GM19238 (cell line): ENCODE measurements at regions not wholly inside any gene's neighbourhood (a gene's known extent, or its start where the extent isn't known, plus 50 kb on each side); places are given as distances from the start of the nearest gene placed in this dataset.
"Not testable (repeated sequence)": the region's sequence is repeated elsewhere in the genome, so short reads cannot be mapped to it uniquely, and the experiment has no call there.

Experiments
- DNase-seq: peaks from one replicate; pipeline ENCODE4 v3.0.0; 2011; ENCODE audit warnings: low spot score; ENCODE audit not compliant: insufficient read length

DNA sequence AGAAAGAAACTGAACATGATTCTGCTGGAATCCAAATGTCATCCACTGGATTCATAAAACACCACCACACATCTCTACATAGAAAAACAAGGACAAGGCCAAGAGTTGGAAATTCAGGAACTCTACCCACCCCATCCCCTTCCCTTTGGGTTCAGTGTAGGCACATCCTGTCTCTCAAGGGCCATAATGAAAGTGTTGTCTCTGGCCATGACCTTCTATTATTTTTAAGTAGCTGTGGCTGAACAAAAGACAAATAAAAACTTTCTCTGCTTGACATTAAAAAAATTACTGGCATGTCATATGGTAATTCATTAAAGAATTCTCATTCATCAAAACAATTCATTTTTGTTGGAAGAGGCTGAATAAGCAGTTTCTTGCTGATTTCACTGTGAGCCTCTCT, 54.9 kb upstream of the ZBTB18 start:
- DNase-seq = no peak

DNA sequence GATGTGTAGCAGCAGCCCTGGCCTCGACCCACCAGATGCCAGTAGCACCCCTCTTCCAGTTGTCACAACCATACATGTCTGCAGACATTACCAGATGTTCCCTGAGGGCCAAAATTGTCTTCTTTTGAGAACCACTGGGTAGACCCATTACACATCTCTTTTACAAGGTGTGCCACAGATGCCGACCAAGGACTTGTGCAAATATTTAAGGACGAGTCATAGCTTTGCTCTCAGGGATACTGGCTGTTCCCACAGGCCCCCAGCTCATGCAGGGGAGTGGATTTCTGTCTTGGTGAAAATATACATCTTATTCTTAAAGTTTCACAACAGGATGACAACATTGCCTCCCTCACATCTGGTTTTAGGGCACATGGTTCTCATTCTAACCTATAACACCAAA, 59.4 kb upstream of the ZBTB18 start:
- DNase-seq = no peak

DNA sequence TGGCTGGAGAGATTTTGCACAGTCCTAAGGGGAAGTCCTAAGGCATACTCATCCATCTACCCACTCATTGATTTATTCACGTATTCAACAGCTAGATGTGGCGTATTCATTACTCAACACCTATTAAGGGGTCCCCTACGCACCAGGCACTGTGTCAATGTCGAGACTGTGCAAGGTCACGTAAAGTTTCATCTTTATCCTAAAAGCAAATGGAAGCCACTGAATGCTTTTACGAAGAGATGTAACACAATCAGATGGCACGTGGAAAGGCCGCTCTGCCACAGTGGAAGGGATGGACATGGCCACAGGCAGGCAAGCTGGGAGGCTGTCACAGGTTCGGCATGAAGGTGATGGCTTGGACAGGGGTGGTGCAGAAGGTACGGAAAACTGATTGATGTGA, 66.3 kb upstream of the ZBTB18 start:
- no peak for DNase-seq

DNA sequence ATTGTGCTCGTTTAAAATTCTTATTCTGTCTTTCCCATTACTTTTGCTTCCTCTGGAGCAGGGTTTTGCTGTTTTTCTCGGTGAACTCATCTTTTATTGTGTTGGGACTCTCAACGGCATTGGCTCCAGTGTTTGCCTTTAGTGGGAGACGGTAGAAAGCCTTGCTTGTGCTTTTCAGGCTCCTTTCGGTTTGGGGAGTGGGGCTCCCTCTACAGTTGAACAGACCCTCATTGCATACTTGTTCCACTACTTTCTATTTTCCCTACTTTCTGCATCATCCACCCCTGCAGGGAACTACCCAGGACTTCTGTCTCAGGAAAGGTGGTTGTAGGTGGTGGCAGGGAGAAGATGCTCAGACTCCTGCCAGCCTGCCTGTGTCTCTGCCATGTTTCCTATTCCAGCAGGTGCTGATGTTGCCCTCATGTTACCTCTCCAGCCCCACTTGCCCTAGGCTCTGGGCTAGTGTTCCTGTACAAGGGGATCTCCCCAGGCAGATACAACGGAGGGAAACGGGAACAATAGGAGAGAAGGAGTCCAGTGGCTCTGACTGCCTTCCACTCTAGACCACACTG, 68.5 kb upstream of the ZBTB18 start:
- no peak for DNase-seq

DNA sequence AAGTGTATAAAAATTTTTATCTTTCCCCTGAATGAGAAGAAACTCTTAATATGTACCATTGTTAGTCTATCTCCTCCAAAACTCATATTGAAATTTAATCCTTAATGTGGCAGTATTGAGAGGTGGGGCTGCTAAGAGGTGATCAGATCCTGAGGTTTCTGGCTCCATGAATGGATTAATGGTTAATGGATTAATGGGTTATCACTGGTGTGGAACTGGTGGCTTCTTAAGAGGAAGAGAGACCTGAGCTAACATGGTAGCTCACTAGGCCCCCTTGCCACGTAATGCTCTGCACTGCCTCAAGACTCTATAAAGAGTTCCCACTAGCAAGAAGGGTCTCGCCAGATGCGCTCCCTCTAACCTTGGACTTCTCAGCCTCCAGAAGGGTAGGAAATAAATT, 70.6 kb upstream of the ZBTB18 start:
- no peak for DNase-seq

DNA sequence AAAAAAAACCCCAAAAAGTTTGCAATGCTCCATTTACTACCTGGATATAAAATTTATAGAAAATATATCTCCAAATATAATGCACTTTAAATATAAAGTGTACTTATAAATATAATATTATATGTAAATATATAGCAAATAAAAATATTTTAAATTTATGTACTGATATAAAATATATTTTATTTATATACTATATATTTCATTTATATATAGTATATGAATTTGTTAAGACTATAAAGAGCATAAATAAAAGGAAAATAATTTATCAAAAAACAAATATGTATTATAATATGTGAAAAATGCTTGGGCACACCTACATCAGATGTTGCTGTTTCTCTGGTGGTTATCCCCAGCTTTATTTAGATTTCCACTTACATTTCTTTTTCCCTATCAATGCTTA, 71.0 kb upstream of the ZBTB18 start:
- DNase-seq = no peak

DNA sequence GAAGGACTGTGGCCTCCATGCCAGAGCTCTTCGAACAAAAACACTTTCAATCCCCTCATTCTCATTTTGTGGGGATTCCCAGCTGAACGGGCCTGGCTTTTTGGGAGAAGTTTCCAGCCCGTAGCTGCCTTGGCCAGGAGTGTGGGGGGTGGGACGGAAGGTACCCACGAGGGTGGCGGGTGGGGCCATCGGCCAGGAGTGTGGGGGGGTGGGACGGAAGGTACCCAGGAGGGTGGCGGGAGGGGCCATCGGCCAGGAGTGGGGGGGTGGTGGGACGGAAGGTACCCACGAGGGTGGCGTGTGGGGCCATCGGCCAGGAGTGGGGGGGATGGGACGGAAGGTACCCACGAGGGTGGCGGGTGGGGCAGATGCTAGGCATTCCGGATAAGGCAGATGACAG, 71.7 kb upstream of the ZBTB18 start:
- DNase-seq = no peak

DNA sequence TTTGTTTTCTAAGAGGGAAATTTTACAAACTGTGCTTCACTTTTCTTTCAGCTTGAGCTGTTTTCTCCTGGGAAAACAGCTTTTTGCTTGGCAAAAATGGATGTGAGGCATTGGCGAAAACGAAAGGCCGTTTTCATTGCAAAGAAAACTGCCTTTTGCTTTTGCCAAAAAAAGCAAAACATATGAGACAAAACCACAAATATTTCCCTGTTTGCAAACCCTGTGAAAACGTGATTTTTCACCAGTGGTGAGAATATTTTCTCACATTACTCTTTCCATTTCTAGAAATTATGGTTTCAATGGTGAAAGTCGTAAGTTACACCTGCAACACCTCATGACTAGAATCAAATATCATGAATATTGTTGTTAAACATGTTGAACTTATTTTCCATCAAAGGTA, 74.0 kb upstream of the ZBTB18 start:
- no peak for DNase-seq

DNA sequence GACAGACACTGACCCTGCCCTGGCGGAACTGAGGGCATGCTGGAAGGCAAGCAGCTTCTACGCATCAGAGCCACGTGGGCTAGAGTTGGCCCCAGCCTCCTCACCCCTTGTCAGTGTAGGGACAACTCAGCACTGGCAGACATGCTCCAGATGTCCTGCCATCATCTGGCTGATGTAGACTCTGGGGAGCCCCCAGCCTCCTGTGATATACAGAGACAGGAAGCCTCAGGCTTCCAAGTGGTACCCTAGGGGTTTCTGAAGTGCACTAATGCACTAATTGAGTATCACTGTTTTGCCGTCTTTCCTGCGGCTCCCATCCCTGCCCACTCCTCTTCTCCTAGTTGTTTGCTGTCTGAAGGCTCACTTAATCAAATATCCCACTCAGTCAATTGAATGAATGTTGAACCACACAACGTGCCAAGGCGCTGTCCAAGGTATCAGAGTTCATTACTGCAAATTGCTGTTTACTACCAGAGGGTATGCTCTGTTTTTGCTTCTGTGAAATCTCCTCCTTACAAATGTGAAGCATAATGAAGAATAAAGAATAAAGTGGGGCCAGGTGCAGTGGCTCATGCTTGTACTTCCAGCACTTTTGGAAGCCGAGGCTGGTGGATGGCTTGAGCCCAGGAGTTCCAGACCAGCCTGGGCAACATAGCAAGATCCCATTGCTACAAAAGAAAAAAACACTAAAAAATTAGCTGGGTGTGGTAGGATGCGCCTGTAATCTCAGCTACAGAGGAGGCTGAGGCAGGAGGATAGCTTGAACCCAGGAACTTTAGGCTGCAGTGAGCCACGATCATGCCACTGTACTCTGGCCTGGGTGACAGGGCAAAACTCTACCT, 76.4 kb upstream of the ZBTB18 start:
- DNase-seq = no peak

DNA sequence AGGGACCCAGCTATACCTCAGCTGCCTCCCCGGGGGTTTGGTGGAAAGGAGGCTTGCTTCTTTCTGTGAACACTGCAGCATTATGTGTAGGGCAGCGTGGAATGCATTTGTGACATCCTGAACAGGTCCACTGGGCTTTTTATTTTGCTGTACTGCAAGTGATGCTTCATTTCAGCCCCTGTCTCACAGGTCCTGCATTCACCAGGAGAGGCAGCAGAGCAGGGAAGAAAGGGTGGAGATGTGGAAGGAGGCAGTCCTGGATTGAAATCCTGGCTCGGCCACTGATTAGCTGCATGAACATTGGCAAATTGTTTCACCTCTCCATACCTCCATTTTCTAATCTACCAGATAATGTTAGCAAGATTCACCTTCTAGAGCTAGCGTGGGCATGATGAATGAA, 77.9 kb upstream of the ZBTB18 start:
- no peak for DNase-seq

DNA sequence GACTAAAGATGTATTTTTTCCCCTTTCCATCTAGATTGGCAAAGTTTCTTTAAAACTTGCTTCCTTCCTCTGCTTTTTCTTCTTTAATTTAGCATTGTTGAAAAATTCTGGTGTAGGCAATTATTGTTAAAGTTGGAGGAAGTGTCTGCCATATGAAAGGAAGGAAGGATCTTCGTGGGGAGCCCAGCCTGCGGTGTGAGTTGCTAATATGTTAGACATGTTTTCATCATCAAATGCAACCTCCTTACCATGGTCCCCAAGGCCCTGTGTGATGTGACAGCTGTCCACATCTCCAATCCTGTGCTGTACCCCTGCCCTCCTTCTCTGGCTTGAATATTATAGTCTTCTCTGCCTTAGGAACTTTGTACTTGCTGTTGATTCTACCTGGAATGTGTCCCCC, 81.0 kb upstream of the ZBTB18 start:
- no peak for DNase-seq

DNA sequence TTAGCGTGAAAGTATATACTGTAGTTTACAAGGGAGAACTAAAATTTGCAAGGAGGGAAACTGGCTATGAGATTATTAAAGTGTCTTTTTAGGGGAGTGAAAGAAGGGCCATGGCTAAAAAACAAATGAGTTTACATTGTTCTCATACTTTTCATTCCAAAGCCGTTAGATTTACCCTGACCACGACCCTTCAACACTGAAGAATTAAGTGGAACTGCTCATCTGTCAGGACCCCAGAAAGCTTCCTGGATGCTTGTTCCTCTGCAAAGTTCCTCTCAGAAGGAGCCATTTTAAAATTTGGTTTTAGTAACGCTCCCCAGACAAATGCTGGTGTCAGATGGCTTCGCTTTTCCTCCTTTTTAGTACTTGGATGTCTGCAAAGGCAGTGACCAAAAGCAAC, 82.7 kb upstream of the ZBTB18 start:
- no peak for DNase-seq

DNA sequence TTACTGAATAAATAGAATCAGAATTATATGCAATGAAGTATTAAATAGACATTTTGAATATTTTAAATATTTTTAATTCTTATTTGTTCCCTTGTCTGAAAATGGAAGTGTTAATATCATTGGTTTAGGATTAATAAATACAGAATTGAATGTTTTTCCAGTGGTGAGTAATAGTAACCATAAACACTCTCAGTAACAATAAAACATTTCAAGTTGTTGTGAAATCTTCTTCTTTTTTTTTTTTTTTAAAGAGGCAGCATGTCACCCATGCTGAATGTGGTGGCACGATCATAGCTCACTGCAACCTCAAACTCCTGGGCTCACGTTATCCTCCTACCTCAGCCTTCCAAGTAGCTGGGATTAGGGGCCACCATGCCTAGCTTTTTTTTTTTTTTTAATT, 86.2 kb upstream of the ZBTB18 start:
- DNase-seq = no peak

DNA sequence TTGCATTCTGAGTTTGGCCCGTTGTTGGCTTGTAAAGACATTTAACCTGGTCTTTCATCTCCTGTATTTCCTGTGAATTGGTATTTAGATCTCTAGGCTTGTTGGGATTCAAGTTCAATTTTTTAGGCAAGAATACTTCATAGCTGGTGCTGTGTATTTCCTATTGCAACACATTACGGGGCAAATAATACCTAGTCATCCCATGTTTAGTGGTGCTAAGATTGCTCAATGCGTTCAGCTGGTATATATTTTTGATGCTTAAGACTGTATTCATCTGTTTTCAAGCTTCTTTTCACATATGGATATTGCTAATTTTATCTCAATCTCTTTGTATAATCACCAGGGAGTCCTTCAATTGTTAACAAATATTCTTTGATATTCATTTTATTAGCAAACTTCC, 87.5 kb upstream of the ZBTB18 start:
- DNase-seq = no peak

DNA sequence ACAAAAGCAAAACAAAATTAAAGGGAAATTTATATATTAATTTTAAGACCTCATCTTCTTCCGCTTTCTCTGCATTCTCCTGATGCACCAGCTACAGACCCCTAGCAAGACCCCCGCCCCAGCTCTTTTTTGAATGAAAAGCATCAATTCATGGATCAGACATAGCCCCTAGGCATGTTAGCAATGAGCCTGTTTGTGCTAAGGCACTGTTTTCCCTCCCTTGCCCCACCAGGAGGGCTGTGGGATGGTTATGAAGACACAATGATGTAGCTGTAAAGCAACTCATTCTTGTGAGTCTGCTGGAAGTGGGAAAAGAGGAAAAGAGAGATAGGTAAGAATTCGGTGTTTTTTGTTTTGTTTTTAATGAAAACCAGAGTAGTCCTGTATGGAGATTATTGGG, 88.5 kb upstream of the ZBTB18 start:
- no peak for DNase-seq

DNA sequence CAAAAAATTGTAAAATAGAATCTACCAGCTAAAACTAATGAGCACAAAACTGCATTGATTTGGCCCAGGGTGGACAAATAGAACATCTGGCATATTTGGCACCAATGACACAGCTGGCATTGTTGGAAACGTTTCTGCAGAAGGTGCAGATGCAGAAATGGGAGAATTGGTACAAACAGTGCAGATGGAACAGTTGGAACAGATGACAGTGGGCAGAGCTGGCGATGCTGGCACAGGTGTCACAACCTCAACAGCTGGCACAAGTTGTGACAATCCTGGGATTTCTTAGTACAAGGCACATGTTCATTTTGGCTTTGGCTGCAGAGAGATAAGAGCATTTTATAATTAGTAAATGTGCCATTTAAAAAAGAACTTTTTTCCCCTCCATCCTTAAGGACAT, 91.1 kb upstream of the ZBTB18 start:
- DNase-seq = no peak

DNA sequence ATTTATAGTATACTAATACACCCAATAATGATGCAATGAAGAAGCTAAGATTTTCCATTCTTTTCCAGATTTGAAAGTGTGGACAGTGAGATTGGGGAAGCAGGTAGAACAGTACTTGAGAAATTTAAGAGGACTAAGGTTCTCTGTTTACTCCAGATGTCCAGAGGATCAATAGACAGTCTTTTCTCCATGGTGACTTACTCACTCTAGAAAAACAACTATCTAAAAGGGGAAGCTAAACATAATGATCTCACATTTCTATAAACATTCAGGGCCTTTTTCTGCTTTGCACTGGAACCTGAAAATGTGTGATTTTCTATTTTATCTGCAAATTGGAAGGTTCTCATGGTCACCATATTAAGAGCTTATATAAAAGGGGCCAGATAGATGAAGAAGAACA, 93.9 kb upstream of the ZBTB18 start:
- DNase-seq = no peak

DNA sequence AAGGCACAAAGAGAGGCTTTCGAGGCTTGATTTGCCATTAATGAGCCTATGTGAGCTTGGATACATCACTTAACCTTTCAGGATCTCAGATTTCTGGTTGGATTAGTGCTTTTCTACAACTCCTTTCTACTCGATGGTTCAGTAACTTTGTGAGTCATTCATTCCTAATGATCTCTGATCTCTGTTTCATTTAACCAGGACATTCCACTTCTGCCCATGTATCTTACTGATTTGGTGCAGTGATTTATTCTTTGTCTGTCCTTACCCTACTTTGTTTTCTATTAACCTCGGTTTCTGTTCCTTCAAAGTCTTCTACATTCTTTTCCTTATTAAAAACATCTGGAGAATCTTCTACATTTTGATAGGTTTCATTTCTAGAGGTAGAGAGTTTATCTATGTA, 94.6 kb upstream of the ZBTB18 start:
- DNase-seq = no peak

DNA sequence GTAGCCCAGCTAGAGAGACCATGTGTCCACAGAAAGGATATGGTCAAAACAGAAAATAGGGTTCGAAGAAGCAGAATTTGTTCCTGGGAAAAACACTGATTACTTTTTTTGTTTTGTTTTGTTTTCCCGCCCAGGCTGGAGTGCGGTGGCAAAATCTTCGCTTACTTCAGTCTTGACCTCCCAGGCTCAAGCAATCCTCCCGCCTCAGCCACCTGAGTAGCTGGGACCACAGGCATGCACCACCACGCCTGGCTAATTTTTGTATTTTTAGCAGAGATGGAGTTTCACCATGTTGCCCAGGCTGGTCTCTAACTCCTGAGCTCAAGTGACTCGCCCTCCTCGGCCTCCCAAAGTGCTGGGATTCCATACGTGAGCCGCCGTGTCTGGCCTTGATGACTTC, 99.9 kb upstream of the ZBTB18 start:
- DNase-seq = not testable (repeated sequence)

DNA sequence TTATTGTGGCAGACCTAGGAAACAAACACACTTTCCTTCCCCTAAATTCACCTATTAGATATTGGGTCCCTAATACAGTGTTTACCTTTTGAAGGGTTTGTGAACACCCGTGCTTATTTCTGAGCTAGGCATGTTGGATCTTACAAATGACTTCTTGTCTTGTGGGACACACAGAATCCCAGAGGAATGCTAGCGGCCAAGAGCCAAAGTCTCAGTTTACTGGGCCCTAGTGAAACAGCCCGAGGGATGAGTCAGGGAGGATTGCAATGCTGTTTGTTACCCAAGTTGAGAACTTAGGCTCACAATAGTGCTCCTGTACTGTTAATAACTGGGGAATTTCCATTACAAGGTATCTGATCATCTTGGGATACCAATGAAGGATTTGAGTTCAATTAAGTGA, 100.1 kb upstream of the AKT3 start:
- DNase-seq = no peak

DNA sequence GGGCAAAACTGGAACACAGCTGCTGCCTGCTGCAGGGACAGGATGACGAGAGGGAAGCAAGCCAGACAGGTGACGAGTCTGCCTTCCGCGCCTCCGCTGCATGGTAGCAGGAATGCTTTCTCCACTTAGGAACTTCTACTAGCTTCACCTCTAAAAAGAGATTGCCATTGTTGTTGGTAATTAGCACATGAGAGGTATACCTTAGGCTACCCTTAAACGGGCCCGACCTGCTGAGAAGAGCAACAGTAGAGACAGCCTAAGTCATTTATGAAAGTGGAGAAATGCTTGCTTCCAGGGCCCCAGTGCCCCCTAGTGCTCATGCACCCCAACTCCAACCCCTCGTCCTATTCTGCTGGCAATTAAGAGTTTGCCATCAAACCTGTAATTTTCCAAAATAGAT, 96.9 kb upstream of the AKT3 start:
- DNase-seq = peak; percentile 19

DNA sequence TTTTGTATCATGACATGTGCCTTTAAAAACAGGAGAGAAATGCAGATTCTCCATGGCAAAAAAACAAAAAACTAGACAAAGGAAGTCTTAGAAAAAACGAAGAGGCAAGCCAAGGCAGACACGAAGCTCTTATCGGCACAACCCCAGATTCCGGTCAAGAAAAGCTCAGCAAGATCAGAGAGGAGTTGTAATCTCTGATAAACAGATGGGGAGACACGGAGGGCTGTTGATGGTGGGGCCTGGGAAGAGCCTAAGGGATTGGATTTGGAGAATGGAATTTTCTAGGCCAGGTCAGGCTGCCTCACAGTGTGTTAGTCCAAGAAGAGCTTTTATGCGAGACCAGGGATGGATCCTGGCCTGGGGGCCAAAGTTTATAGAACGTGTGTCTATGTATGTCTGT, 96.2 kb upstream of the AKT3 start:
- DNase-seq = no peak

DNA sequence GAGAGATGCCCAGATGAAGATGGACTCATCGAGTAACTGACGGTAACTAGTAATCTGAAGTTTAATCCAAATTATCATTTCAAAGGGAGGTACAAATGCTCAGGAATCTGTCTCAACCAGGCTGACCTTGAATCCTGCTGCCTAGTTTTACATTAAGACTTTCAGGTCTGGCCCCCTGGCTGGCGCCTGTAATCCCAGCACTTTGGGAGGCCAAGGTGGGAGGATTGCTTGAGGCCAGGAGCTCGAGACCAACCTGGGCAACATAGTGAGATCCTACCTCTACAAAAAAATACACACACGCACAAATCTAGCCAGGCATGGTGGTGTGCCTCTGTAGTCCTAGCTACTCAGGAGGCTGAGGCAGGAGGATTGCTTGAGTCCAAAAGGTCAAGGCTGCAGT, 95.7 kb upstream of the AKT3 start:
- DNase-seq = no peak
